LNCAP (cell line): ENCODE measurements at regions not wholly inside any gene's neighbourhood (a gene's known extent, or its start where the extent isn't known, plus 50 kb on each side); places are given as distances from the start of the nearest gene placed in this dataset.

Experiments used
- TF ChIP-seq, protein P1 (sequence below): fragments of 450-650 bp; IDR thresholded peaks from 2 replicates; pipeline ENCODE4 v1.5.1; 2017; ENCODE audit warnings: mild to moderate bottlenecking

DNA sequence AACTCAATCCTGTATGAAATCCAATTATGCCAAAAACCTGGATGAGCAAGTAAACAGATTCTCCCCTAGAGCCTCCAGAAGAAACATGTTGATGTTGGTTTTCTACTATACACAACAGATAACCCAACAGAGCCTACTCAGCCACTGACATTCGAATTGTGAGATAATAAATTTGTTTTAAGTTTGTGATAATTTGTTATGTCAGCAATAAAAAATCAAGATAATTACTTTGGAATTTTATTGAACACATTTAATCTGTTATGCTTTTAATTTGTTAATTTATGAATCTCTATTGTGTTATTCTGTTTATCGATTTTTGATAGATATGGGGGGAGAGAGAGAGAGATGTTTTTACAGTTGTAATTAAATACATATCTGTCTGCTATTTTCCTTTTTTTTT is 1016.1 kb upstream of the PCDH7 start:
- TF ChIP-seq, protein P1, sequence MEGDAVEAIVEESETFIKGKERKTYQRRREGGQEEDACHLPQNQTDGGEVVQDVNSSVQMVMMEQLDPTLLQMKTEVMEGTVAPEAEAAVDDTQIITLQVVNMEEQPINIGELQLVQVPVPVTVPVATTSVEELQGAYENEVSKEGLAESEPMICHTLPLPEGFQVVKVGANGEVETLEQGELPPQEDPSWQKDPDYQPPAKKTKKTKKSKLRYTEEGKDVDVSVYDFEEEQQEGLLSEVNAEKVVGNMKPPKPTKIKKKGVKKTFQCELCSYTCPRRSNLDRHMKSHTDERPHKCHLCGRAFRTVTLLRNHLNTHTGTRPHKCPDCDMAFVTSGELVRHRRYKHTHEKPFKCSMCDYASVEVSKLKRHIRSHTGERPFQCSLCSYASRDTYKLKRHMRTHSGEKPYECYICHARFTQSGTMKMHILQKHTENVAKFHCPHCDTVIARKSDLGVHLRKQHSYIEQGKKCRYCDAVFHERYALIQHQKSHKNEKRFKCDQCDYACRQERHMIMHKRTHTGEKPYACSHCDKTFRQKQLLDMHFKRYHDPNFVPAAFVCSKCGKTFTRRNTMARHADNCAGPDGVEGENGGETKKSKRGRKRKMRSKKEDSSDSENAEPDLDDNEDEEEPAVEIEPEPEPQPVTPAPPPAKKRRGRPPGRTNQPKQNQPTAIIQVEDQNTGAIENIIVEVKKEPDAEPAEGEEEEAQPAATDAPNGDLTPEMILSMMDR: no peak

GRCh38 chr4:29708473-29708872 is 1011.7 kb upstream of the PCDH7 start:
- TF ChIP-seq, protein P1: no peak

GRCh38 chr4:29710519-29710918 is 1009.6 kb upstream of the PCDH7 start:
- TF ChIP-seq, protein P1: no peak

GRCh38 chr4:29711226-29711625 is 1008.9 kb upstream of the PCDH7 start:
- TF ChIP-seq, protein P1: no peak

DNA sequence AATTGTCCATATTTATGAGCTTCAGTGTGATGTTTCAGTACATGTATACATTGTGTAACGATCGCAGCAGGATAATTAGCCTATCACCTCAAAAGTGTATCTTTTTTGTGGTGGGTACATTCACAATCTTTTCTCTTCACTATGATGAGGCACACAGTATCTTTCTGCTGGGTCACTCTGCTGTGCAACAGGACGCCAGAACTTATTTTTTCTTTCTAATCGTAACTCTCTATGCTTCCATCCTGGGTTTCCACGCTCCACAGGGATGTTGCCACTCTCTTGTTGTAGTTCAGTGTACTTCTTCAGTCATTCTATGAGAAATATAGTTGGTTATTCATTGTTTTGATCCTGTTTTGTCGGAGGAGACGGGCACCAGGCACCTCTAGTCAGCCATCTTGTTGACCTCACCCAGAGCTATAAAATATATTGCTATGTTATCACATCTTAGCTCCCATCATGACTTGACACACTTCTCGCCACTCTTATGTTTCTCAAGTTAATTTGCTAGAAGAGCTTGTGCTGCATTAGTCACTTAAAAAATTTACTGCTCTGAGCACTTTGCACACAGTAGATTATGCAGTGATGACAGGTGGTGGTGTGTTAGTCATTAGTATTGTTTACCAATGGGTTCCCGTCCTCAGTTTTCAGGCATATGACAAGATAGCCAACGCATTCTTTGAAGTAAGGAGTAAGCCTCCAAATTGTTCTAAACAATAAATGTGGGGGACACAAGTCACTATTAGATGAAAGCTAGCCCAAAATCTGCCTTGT is 1002.7 kb upstream of the PCDH7 start:
- TF ChIP-seq, protein P1: no peak

DNA sequence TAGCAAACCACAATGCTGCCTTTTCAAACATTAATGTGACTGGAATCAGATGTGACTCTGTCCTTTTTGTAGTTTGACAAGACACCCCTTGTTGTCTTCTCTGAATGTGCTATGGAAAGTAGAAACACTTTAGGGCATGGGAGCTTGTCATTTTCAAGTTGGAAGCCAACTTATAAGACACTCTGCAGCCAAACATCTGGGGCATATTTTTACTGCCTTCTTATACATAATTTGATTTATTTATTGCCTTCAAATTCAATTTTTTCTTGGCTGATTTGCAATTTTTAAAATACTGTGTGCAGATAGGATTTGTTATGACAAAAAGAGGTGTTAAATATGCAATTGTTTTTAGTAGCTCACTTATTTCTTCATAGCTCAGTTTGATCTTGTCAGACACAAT is 1002.0 kb upstream of the PCDH7 start:
- TF ChIP-seq, protein P1: no peak

DNA sequence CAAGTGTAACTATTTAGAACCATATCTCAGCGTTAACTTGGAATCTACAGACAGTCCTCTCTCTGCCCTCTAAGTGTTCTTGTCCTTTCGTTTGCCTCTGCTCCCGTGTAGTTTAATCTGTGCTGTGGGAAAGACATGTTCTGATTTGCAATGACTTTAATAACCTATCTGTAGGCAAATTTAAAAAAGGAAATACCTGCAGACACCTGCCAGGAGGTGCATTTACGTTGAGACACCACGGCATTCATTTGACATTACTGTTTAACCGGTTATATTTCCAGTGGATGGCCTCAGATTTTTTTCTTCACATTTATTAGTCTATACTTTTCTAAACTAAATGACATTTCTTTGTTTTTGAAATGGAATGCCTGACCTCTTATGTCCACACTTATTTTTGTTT is 997.9 kb upstream of the PCDH7 start:
- TF ChIP-seq, protein P1: no peak

- TF ChIP-seq, protein P1: peak; percentile 14; the same call in 1 of the 2 replicates
These were observed 993.2 kb upstream of the PCDH7 start for GRCh38 chr4:29726938-29727337.
